ENCODE measurements at regions not wholly inside any gene's neighbourhood (a gene's known extent, or its start where the extent isn't known, plus 50 kb on each side); places are given as distances from the start of the nearest gene placed in this dataset.
"Not testable (repeated sequence)": the region's sequence is repeated elsewhere in the genome, so short reads cannot be mapped to it uniquely, and the experiment has no call there.

GRCh38 chr14:48086516-48086915 is 411.1 kb upstream of the MDGA2 start:
- no peak for DNase-seq (ENCODE audit: low read depth, low spot score)

- no peak for DNase-seq (ENCODE audit: low read depth, low spot score)
These were observed 400.1 kb upstream of the MDGA2 start for GRCh38 chr14:48075487-48075886.

- DNase-seq (ENCODE audit: low read depth, low spot score): no peak
These were observed 377.6 kb upstream of the MDGA2 start for GRCh38 chr14:48052973-48053372.

- no peak for DNase-seq (ENCODE audit: low read depth, low spot score)
These were observed 360.4 kb upstream of the MDGA2 start for GRCh38 chr14:48035836-48036235.

- DNase-seq (ENCODE audit: low read depth, low spot score): no peak
These were observed 351.7 kb upstream of the MDGA2 start for GRCh38 chr14:48027115-48027514.

- DNase-seq (ENCODE audit: low read depth, low spot score): no peak
These were observed 348.5 kb upstream of the MDGA2 start for GRCh38 chr14:48023881-48024280.

- not testable (repeated sequence) for DNase-seq (ENCODE audit: low read depth, low spot score)
These were observed 336.1 kb upstream of the MDGA2 start for GRCh38 chr14:48011484-48011883.

- DNase-seq (ENCODE audit: low read depth, low spot score): no peak
These were observed 333.2 kb upstream of the MDGA2 start for GRCh38 chr14:48008646-48009045.

- no peak for DNase-seq (ENCODE audit: low read depth, low spot score)
These were observed 330.6 kb upstream of the MDGA2 start for GRCh38 chr14:48005986-48006385.

- DNase-seq (ENCODE audit: low read depth, low spot score): no peak
These were observed 318.5 kb upstream of the MDGA2 start for GRCh38 chr14:47993883-47994282.

- DNase-seq (ENCODE audit: low read depth, low spot score): no peak
These were observed 312.8 kb upstream of the MDGA2 start for GRCh38 chr14:47988175-47988574.

GRCh38 chr14:47978871-47979270 is 303.5 kb upstream of the MDGA2 start:
- no peak for DNase-seq (ENCODE audit: low read depth, low spot score)

GRCh38 chr14:47976139-47976538 is 300.7 kb upstream of the MDGA2 start:
- DNase-seq (ENCODE audit: low read depth, low spot score): no peak

- no peak for DNase-seq (ENCODE audit: low read depth, low spot score)
These were observed 290.8 kb upstream of the MDGA2 start for GRCh38 chr14:47966076-47966810.

GRCh38 chr14:47961634-47962033 is 286.2 kb upstream of the MDGA2 start:
- no peak for DNase-seq (ENCODE audit: low read depth, low spot score)

GRCh38 chr14:47959740-47960139 is 284.3 kb upstream of the MDGA2 start:
- DNase-seq (ENCODE audit: low read depth, low spot score): no peak

GRCh38 chr14:47949006-47949405 is 273.6 kb upstream of the MDGA2 start:
- DNase-seq (ENCODE audit: low read depth, low spot score): no peak

GRCh38 chr14:47935332-47935731 is 259.9 kb upstream of the MDGA2 start:
- DNase-seq (ENCODE audit: low read depth, low spot score): no peak

GRCh38 chr14:47929334-47929733 is 253.9 kb upstream of the MDGA2 start:
- no peak for DNase-seq (ENCODE audit: low read depth, low spot score)

GRCh38 chr14:47921133-47921532 is 245.7 kb upstream of the MDGA2 start:
- DNase-seq (ENCODE audit: low read depth, low spot score): no peak

GRCh38 chr14:47919997-47920396 is 244.6 kb upstream of the MDGA2 start:
- no peak for DNase-seq (ENCODE audit: low read depth, low spot score)

GRCh38 chr14:47919334-47919846 is 244.0 kb upstream of the MDGA2 start:
- no peak for DNase-seq (ENCODE audit: low read depth, low spot score)

- no peak for DNase-seq (ENCODE audit: low read depth, low spot score)
These were observed 242.0 kb upstream of the MDGA2 start for GRCh38 chr14:47917344-47917954.

Data from brain pericyte (primary cell).